Mononuclear cell (primary cell): ENCODE measurements at regions not wholly inside any gene's neighbourhood (a gene's known extent, or its start where the extent isn't known, plus 50 kb on each side); places are given as distances from the start of the nearest gene placed in this dataset.

ENCODE experiments used
- H3K27me3 ChIP-seq: 2 replicates; pipeline ENCODE4 v1.6.0; 2011; ENCODE audit warnings: low read length, control low read depth; ENCODE audit not compliant: insufficient read depth
- H3K4me1 ChIP-seq: 2 replicates; pipeline ENCODE4 v1.5.1; 2011; ENCODE audit warnings: mild to moderate bottlenecking, low read length, control low read depth; ENCODE audit not compliant: insufficient read depth
- H3K4me3 ChIP-seq: 2 replicates; pipeline ENCODE4 v1.5.1; 2011; ENCODE audit warnings: mild to moderate bottlenecking, low read length, moderate library complexity
- H3K9me3 ChIP-seq: 2 replicates; pipeline ENCODE4 v1.5.1; 2011; ENCODE audit warnings: low read depth, mild to moderate bottlenecking, control low read depth, low read length

- H3K4me3 ChIP-seq, result no peak overlapping the region
- no peaks in the 10 kb centered on the region for H3K9me3 ChIP-seq
- peaks cover 34% of the 10 kb centered on the region for H3K4me1 ChIP-seq
- no peaks in the 10 kb centered on the region for H3K27me3 ChIP-seq
Observed at GRCh38 chr11:45087086-45087899, 59.1 kb upstream of the PRDM11 start.

DNA sequence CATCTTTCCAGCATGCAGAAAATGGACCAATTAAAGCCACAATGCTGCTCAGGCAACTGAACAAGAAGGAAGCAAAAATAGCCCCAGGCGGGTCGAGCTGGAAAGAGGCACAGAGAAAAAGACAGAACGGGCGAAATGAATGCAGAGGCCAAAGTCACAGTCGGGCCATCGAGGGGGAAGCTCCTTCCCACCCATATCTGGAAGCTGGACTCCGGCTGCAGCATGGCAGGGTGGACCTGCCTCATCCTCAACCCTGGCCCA, 58.6 kb upstream of the PRDM11 start:
- Histone ChIP-seq H3K4me3 (no peak overlapping the region), H3K4me1 (peaks cover 33% of the 10 kb centered on the region)

GRCh38 chr11:45089251-45089650, 57.2 kb upstream of the PRDM11 start:
- H3K9me3 ChIP-seq, result no peaks in the 10 kb centered on the region
- H3K4me1 ChIP-seq, result peaks cover 35% of the 10 kb centered on the region
- no peaks in the 10 kb centered on the region for H3K27me3 ChIP-seq
- H3K4me3 ChIP-seq, result no peak overlapping the region

More for the DNA sequence above, 58.6 kb upstream of the PRDM11 start:
- H3K27me3 ChIP-seq, result no peaks in the 10 kb centered on the region
- H3K9me3 ChIP-seq, result no peaks in the 10 kb centered on the region

DNA sequence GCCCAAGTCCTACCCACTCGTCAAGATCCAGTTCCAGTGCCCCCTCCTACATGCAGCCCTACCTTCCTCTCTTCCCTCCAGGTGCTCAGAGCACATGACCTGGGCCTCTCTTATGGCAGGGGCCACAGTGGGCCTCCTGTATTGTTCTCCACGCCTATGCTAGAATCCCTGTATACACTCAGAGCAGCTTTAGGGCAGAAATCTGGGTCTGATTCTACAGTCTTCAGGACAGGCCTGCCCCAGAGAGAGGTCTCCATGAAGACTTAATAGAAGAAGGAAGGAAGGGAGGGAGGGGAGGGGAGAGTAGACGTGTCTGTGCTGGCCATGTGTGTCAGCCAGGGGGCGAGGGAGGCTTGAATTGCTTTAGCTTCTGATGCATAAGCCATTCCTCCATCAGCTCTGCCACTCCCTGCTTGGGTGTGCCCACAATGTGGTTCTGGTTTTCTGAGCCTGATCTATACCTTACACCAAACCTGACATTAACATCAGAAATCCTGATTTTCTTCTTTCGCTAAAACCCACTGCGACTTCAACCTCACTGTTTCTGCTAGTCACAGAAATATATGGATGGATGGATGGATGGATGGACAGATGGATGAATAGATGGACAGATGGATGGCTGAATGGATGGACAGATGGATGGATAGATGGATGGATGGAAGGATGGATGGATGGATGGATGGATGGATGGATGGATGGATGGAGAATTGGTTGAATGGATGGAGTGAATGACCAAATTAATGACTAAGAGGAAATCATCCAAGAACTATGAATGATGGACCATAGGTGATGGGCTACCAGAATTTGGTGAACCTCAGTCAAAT, 56.6 kb upstream of the PRDM11 start:
- Histone ChIP-seq H3K4me3 (no peak overlapping the region), H3K9me3 (no peaks in the 10 kb centered on the region), H3K27me3 (no peaks in the 10 kb centered on the region), H3K4me1 (peaks cover 35% of the 10 kb centered on the region)

- no peaks in the 10 kb centered on the region for H3K27me3 ChIP-seq
- H3K4me1 ChIP-seq, result peaks cover 35% of the 10 kb centered on the region
- H3K4me3 ChIP-seq, result no peak overlapping the region
- no peaks in the 10 kb centered on the region for H3K9me3 ChIP-seq
Observed at GRCh38 chr11:45090607-45091006, 55.8 kb upstream of the PRDM11 start.

DNA sequence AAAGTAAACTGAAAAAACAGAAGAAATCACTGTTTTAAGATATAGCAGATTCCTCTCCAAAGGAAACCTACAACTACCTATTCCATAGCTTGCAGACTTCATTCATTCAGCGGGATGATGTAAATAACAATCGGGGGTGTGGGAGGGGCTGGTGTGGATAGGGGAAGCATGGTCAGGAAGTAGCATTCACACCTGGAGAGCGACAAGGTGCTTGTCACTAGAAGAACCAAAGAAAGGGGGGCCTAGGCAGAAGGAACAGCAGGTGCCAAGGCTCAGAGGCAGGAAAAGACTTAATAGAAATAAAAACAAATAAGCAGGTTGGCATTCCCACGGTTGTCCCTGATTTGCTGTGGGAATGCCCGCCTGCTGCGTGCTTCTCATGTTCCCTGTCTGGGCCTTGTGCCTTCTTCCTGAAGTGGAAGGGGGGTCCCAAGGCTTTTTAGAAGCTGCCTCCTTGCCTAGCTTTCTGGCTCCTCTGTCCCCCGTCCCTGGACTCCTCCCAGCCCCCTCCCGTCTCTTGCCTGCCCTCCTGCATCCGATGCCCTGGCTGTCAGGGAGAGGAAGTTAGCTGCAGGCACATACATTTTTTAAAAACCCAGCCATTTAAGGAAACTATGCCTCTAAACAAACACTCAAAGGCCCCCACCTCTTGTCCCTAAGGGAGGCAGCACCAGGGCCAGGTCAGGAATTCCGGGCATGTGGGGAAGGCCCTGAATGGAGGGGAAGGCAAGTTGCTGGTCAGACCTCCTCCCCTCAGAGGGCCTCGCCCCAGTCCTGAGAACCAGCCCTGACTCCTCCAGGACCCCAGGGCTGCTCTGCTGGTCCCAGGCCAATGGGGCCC, 54.7 kb upstream of the PRDM11 start:
- Histone ChIP-seq H3K4me1 (peaks cover 30% of the 10 kb centered on the region), H3K4me3 (no peak overlapping the region), H3K27me3 (no peaks in the 10 kb centered on the region), H3K9me3 (no peaks in the 10 kb centered on the region)

GRCh38 chr11:45092404-45092785, 54.0 kb upstream of the PRDM11 start:
- H3K4me3 ChIP-seq, result no peak overlapping the region
- H3K27me3 ChIP-seq, result no peaks in the 10 kb centered on the region
- peaks cover 27% of the 10 kb centered on the region for H3K4me1 ChIP-seq
- H3K9me3 ChIP-seq, result no peaks in the 10 kb centered on the region

GRCh38 chr11:45092901-45093760, 53.3 kb upstream of the PRDM11 start:
- no peaks in the 10 kb centered on the region for H3K9me3 ChIP-seq
- no peaks in the 10 kb centered on the region for H3K27me3 ChIP-seq
- H3K4me1 ChIP-seq, result peaks cover 27% of the 10 kb centered on the region
- H3K4me3 ChIP-seq, result no peak overlapping the region

- Histone ChIP-seq H3K4me1 (peaks cover 27% of the 10 kb centered on the region), H3K4me3 (no peak overlapping the region), H3K9me3 (no peaks in the 10 kb centered on the region), H3K27me3 (no peaks in the 10 kb centered on the region)
Observed at GRCh38 chr11:45093761-45094455, 52.5 kb upstream of the PRDM11 start.

- Histone ChIP-seq H3K9me3 (no peaks in the 10 kb centered on the region), H3K4me1 (peaks cover 27% of the 10 kb centered on the region), H3K4me3 (no peak overlapping the region), H3K27me3 (no peaks in the 10 kb centered on the region)
Observed at GRCh38 chr11:45094958-45095690, 51.3 kb upstream of the PRDM11 start.

GRCh38 chr11:45095691-45096010, 50.8 kb upstream of the PRDM11 start:
- Histone ChIP-seq H3K4me1 (peaks cover 27% of the 10 kb centered on the region), H3K27me3 (no peaks in the 10 kb centered on the region), H3K4me3 (no peak overlapping the region), H3K9me3 (no peaks in the 10 kb centered on the region)

GRCh38 chr11:45096636-45097035, 49.8 kb upstream of the PRDM11 start:
- H3K9me3 ChIP-seq, result no peaks in the 10 kb centered on the region
- H3K4me1 ChIP-seq, result peaks cover 30% of the 10 kb centered on the region
- no peak overlapping the region for H3K4me3 ChIP-seq
- H3K27me3 ChIP-seq, result no peaks in the 10 kb centered on the region
